MV-4-11 (cell line): ENCODE measurements at regions not wholly inside any gene's neighbourhood (a gene's known extent, or its start where the extent isn't known, plus 50 kb on each side); places are given as distances from the start of the nearest gene placed in this dataset.
"Not testable (repeated sequence)": the region's sequence is repeated elsewhere in the genome, so short reads cannot be mapped to it uniquely, and the experiment has no call there.

ENCODE experiments used
- DNase-seq: peaks from one replicate; lab custom pipeline; 2025; lab: John Stamatoyannopoulos, UW

DNA sequence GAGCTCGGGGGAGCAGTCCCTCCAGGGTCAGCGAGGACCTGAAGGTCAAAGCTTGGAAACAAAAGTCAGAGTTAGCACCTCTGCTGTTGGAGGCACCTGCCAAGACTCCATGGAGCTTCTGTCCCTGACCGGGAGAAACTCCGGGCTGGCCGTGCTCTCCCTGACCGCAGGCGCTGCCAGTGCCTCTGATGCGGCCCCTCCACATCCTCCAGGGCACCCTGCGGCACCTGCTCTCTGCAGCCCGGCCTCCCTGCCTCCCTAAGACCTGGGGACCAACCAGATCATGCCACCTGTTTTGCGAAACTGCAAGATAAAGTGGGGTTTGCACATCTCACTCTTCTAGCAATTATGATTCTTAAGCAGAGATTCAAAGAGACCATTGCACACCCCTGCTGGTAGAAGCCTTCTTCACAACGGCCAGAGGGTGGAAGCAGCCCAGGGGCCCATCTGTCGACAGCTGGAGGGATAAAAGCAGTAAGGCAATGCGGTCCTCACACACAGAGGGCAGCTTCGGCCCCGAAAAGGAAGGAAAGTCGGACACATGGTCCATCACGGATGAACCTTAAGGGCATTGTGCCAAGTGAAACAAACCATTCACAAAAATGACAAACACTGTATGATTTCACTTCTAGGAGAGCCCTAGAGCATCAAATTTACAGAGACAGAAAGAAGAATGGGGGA, 477.1 kb downstream of the BRD1 start:
- no peak for DNase-seq

DNA sequence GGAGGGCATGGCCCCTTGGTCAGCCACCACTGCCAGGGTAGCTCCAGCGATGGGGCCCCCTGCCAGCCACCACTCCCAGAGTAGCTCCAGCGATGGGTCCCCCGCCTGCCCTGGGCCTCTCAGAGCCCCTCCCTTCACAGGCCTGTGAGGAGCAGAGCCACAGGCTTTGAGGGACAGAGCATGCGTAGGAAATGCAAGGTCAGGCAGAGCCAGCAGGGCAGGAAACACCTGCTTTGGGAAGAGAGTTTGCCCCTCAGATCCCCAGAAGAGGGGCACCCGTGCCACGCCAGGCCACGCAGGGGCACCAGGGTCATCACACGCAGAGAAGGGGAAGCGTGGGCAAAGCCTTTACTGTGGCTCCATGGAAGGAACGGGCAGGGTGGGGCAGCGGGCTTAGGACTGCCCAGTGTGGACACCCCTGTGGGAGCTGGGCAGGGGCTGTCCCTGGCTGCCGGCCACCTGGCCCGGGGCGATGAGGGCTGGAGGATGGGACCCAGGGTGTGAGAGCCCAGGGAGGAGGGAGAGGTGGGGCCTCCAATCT, 477.8 kb downstream of the BRD1 start:
- no peak for DNase-seq

DNA sequence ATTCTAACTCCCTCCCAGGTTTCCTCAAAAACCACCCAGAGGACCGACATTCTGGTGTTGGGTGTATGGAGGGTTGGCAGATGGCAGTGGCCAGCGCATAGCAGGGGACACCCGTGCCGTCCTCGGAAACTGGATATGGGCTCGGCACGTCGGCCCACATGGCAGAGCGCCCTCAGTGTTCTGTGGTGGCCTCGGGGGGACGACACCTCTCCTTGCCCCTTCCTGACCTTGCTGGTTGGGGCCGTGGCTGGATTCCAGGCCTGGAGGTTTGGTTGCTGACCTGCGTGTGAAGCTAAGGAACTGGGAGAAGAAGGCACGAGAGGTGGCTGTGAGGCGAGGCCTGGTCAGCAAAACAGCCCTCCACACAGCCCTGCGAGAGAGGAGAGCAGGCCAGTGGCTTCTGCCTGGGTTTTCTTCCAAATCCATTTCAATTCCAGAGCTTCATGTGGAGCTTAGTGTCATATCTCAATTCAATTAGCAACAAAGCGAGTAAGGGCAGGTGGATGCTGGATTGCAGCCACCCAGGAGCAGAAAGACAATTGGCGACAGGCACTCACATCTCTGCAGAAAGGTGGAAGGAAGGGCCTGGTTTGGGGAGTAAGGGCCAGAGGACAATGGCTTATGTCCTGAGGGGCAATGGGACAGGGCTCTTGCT, 478.4 kb downstream of the BRD1 start:
- no peak for DNase-seq

DNA sequence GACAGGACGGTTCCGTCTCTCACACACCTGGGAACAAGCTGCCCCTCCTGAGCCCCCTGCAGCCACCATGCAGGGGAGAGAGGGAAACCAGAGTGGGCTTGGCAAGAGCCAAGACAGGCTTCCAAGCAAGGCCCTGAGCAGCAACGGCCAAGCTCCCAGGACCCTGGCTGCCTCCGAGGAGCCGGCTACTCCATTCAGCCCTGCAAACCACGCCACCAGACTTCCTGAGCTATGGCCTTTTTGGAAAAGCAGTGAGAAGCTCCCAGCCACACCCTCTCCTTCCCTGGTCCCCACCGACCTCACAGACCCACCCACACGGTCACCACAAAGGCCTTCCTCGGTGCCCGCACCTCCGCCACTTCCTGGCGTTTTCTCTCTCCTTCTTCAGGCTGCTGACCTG, 479.0 kb downstream of the BRD1 start:
- no peak for DNase-seq

DNA sequence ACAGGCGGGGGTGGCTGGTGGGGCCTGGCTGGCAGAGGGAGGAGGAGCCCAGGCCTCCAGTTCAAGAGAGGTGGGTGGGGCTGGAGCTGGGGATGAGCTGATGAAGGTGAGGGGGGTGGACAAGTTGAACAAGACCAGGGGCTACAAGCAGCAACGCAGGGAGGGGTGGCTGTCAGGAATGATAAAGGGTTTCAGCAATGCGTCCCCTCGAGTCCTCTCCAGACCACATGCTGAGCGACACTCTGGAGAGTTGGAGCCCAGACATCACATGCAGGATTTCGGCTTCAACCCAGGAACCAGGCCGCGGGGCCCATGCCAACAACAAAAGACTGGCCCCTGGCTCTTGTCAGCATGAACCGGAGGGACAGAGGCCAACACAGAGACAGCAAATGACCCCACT, 480.3 kb downstream of the BRD1 start:
- no peak for DNase-seq

DNA sequence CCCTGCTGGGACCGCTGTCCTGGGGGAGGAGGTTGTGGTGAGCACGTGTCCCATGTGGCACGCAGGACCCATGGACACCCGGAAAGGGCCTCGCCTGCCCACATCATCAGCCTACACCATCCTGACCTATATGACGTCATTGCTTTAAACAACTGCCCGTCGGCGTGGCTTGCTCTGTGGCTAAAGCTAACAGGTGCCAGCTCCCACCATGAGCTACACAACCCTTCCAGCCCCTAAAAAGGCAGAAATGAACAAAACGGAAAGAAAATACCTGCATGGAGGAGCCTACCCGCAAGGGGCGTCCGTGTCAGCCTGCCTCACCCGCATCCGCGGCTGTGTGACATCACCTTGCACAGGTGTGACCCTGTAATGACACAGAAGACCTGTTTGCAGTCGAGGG, 481.8 kb downstream of the BRD1 start:
- DNase-seq, result no peak

DNA sequence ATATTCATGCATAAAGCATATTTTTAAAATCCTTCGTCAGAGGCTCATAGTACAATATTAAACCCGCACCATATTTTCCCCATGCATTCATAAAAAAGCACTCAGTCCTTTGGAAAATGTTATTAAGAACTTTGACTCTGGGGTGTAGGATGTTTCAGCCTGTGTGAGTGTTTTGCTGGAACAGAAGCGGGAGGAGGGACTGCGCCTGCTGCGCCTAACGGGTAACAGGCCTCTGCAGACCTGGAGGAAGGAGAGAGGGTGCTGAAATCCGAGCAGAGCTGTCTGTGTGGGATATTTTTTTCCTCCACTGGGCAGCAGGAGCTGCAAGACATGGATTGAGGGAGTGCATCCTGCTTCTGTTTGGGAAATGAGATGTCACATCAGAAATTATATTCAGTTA, 483.0 kb downstream of the BRD1 start:
- no peak for DNase-seq

DNA sequence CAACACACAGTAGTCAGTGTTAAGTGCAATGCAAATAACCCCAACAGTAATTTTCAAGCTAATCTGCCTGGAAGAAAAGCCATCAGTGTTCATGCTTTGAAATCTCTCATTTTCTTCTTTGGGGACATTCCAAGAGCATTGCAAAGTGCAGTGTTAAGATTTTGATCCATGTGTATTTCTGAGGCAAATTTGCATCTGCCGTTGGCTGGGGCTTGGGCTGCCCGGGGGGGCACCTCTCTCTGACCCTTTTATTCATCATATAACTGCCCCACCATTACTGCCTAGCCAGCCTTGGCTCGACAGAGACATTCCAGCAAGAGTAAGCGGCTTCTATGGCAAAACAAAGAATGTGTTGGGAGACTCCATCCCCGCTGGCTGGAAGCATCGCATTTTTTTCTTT, 483.5 kb downstream of the BRD1 start:
- no peak for DNase-seq

DNA sequence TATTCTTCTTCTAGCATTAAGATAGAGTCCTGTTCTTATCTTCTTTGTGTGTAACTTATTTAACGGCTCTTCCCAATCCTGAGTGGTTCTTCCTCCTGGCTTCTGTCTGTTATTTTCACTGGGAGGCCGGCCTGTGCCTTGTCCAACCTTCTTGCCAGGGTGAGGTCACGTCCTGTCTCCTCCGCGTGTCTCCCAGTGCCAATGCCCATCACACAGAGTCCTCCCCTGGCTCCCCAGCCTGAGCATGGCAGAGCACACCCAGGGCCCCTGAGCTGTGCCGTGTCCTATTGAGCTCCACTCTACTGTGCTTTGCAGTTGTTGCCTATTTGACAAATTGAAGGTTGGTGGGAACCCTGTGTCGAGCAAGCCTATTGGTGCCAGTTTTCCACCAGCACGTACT, 487.3 kb downstream of the BRD1 start:
- no peak for DNase-seq

DNA sequence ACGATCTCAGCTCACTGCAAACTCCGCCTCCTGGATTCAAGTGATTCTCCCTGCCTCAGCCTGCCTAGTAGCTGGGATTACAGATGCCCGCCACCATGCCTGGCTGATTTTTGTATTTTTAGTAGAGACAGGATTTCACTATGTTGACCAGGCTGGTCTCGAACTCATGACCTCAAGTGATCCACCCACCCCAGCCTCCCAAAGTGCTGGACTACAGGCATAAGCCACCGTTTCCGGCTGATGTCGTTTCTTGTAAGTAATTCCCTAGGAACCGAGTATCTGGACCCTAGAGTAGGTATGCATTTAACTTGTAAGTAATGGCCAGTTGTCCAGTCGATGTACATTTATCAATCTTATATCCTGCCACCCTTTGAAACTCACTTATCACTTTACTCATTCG, 491.2 kb downstream of the BRD1 start:
- not testable (repeated sequence) for DNase-seq

DNA sequence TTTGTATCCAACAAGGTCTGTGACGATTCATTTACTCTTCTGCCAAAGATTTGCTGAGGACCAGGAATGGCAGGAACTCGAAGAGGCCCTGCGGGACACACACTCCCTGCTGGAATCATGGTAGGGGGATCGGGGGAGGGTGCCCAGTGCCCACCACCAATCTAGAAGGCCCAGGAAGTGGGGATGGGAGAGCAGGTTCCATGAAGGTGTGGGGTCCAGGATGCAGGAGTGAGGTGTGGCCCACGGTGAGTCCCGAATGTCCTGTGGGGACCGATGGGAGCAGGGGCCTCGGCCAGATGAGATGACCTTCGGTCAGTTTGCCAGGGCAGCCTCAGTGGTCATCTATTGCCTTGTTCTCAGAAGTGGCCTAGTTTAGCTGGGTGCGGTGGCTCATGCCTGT, 492.7 kb downstream of the BRD1 start:
- DNase-seq, result no peak

DNA sequence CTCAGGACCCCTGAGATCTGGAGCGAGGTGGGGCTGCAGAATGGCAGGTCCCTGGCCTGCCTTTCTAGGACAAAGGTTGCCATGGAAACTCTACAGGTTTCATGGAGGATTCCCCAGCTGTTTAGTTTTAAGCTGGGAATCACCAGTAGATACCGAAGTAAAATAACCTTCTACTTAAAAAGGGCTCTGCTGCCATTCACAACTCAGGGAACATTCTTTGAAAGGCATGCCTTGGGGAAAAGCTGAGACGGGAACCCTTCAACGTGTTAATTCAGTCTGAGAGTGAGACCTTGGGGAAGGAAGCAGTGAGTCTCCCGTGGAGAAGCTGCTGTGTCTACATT, 493.3 kb downstream of the BRD1 start:
- no peak for DNase-seq

DNA sequence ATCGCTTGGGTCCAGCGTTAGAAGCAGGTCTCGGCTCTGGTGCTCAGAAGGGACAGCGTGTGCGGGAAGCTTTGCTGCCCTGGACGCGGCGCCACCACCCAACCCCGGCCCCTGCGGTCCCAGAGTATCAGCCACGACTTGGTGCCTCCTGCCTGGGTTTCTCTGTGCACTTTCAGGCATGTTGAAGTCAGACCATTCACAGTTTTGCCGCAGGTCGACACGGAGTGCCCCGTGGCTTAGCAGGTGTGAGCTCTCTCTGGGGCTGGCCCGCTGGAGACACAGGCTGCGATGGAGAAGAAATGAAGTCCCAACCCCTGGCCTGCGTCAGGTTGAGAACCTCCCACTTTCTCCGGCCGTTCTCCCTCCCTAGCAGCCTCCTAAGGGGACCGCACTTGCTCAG, 494.5 kb downstream of the BRD1 start:
- DNase-seq, result no peak

DNA sequence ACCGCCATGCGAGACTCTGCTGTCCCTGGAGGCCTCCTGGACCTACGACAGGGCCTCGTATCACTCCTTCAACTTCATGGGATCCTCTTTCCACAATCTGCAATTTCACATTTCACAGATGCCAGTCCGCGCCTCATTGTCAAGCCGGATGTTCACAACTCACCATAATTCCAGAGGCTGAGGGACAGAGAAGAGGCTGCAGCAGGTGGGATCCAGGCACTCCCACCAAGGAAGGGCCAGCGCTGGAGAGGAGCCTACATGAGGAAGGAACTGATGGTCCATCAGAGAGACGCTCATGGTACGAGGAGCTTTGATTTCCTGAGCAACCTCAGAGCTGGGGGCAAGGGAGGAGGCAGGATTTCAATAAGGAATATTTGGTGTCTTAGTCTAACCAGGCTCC, 495.0 kb downstream of the BRD1 start:
- no peak for DNase-seq

DNA sequence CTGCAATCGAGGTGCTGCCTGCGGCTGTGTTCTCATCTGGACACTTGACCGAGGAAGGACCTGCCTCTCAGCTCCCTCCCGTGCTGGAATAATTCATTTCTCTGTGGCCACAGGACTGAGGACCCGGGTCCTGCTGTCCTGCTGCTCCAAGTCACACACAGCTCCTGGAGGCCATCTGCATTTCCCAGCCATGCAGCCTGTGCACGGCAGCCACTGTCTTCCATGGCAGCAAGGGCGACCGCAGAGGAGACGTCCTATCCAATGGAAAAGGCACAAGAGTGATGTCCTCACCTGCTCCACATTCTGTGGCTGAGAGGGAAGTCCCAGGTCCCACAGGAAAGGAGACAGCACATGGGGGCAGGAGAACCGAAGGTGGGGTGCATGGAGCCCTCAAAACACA, 495.8 kb downstream of the BRD1 start:
- no peak for DNase-seq

DNA sequence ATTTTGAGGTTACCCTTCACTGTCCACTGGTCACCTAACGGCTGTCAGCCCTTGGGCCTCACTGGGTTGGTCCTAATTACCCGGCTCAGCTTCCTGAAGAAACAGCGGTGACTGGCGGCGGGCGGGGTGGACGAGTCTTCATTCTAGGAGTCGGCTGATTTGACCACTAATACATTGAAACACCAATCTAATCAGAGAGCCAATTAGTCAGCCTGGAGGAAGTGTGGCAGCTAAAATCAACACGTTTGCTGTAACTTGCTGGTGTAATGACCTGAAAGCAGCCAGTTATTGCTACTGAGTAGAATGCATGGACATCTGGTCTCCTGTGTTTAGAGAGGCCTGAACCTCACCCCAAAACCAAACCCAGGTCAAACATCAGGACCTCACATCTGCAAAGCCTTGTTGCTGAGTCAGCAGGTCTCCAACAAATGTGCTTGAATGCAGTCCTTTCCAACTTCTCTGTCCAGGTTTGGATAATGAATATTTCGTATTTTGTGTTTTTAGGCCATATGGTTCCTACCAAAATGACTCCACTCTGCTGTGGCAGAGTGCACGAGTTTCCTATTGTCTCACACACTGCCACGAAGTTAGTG, 496.4 kb downstream of the BRD1 start:
- no peak for DNase-seq

DNA sequence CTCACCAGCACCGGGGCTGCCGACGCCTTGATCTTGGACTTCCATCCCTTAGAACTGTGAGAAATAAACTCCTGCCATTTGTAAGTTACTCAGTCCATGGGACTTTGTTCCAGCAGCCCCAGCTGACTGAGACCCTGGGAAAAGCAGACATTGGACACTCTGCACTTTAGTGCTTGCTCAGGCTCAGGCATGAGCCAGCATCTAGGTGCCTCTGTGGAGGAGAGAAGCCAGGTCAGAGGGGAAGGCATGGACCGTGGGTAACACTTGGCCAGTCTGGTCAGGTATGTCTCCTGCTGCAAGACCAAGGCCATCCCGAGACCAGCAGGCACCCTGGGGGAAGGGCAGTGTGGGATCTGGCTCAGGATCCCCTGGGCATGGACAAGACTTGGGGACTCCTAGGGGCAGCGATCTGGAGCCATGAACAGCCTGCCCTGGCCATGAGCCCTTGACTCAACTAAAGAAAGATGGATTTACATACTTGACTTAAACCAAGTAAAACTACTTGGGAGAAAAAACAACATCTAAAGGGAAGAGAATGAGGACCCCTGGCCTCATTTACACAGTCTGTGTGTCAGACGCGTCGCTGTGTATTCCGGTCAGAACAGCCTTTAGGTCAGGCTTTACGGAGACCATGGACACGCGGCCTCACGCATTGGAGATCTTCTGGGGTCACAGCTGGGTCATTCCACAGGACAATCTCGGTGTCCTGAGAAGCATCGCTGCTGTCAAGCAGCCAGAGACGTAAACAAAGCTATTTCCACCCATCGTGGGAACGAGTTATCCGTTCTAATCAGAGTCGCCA, 497.1 kb downstream of the BRD1 start:
- DNase-seq, result no peak

DNA sequence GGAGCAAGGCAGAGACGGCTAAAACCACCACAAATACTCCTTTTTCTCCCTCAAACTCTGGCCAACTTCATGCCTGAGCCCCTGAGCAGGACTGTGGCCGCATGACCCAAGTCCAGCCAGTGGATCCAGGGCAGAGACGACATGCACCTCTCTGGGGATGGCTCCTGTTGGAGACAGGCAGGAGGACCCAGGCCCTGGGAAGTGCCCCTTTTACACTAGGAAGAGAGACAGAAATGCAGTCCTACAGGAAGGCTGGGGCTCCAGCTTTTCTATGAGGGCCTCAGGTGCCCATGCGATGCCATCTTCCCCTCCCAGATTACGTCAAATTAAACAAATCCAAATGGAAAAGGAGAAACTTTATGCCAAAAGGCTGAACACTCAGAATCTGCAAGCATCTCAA, 498.0 kb downstream of the BRD1 start:
- DNase-seq, result no peak

DNA sequence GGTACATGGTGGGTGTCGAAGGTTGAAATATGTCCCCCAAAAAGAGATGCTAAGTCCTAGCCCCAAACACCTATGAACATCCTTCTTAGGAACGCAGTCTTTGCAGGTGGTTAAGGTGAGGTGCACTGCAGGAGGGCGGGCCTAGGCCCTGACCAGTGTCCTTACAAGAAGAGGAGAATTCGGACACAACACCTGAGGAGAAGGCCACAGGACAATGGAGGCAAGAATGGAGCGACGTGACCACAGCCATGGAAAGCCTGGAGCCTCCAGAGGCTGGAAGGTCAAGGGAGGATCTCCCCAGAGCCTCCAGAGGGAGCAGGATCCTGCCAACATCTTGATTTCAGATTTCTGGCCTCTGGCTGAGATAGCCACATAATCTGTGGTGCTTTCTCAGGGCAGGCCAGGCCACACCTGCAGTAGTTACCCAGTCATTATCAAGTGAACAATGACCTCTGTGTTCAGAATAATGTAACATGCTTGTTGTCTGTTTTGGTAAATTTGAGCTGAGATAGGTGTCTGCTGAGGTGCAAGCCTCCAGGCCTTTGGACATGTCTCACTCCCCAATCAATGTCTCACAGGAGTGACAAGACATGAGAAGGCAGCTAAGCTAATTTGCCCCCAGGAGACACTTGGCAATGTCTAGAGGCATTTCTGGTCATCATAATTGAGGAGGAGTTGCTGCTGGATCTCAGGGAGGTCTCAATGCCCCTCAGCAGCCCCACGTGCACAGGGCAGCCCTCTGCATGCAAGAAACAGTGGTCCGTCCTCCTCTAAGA, 498.9 kb downstream of the BRD1 start:
- DNase-seq, result no peak

DNA sequence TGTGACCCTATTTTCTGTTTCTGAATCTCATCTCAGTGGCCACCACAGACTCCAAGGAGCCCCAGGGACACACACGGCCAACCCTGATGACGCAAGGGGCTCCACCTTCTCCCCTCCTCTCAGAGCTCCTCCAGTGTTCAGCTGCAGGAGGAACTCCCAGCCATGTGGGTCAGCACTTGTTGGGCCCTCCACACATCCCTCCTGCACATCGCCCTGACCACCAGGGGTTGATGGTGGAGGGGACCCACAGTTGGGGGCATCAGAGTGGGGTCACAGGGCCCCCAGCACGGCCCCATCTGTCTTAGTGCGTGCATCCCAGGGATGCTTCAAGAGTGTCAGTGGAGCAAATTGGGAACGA, 499.6 kb downstream of the BRD1 start:
- DNase-seq, result no peak

DNA sequence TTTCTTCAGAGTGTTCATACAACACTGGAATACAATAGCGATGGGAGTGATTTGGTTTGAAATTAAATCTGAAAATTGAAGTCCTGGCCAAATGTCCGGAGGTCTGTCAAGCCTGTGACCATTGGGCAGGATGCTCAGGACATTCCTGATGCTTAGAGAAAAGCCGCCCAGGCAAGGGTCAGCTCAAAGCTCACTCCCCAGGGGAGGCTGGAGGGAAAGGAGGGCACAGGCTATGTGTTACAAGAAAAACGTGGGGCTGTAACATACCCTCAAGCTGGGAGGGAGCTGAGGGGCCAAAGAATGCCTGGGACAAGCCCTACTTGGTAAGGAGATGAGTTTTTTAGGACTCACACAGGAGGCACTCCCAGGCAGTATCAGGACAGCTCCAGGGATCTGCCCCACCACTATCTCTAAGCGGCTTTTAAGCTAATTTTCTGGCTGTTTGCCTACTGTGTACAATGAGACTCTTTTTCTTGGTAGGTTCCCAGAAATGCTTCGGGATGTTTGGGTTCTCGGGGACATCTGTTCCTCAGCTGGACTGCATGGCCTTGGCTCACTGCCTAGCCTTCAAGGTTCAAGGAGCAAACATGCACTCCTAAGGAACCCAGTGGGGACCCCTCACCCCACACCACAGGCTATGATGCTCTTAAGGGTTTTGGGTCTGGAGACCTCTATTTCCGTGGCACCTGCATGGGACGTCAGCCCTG, 500.1 kb downstream of the BRD1 start:
- no peak for DNase-seq
